ENCODE measurements at regions not wholly inside any gene's neighbourhood (a gene's known extent, or its start where the extent isn't known, plus 50 kb on each side); places are given as distances from the start of the nearest gene placed in this dataset.

DNA sequence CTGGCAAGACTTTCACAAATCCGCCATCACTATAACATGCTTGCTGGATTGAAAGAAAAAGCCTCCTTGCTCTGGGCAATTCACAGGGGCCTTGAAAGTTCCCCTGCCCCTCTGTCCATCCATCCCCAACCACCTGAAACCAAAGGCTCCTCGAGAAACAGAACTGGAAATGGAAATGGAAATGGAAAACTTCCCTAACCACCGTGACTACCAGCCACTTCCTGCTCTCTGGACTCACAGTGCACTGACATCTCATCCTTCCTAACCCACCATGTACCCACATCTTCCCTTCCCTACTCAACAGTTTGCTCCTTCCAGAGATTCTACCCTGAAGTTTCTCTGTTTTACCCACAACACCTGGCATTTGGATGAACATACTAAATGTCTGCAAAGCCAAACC lies 603.6 kb upstream of the DIPK2B start:
- TF ChIP-seq CTCF (IDR thresholded peaks at IDR 0.05) = no peak
- TF ChIP-seq POLR2A (IDR thresholded peaks at IDR 0.05) = no peak
